ENCODE measurements at regions not wholly inside any gene's neighbourhood (a gene's known extent, or its start where the extent isn't known, plus 50 kb on each side); places are given as distances from the start of the nearest gene placed in this dataset.
"Not testable (repeated sequence)": the region's sequence is repeated elsewhere in the genome, so short reads cannot be mapped to it uniquely, and the experiment has no call there.

GRCh38 chrX:83077606-83078005 is 430.5 kb upstream of the POU3F4 start:
- DNase-seq, result no peak

- no peak for DNase-seq
Observed at GRCh38 chrX:83101961-83102360, 406.1 kb upstream of the POU3F4 start.

GRCh38 chrX:83108278-83108677 is 399.8 kb upstream of the POU3F4 start:
- DNase-seq, result no peak

- DNase-seq, result peak in 1 of 2 experiments; percentile 15
Observed at GRCh38 chrX:83145876-83146275, 362.2 kb upstream of the POU3F4 start.

- no peak for DNase-seq
Observed at GRCh38 chrX:83160096-83160495, 348.0 kb upstream of the POU3F4 start.

GRCh38 chrX:83164063-83164462 is 344.0 kb upstream of the POU3F4 start:
- DNase-seq, result not testable (repeated sequence)

DNA sequence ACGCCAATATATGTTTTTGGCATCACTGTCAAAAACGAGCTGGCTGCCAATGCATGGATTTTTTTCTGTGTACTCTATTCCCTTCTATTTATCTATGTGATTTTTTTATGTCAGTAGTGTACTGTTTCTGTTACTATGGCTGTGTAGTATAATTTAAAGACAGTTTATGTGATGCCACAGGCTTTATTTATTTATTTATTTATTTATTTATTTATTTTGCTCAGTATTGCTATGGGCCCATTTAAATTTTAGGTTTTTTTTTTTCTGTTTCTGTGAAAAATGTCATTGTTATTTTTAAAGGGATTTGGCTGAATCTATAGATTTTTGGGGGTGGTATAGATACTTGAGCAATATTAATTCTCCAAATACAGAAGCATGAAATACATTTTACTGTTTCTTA is 338.4 kb upstream of the POU3F4 start:
- no peak for DNase-seq

- DNase-seq, result no peak
Observed at GRCh38 chrX:83185010-83185409, 323.1 kb upstream of the POU3F4 start.

DNA sequence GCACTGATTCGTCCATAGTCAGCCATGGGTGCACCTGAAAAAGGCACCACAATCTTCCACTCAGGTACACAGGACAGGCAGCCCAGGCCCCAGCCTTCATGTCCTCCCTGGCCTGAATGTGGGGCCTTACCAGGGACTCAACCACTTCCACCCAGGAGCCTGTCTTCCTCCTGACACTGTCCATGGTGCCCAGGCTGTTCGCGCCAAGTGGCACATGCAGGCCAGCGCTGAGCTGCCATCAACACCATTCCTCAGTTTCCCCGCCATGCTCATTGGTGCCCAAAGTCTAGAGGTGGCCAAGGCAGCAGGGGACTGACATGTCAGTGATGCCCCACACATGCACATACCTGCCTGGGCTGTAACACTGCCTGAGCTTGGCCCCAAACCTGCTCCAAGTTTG is 322.2 kb upstream of the POU3F4 start:
- DNase-seq, result no peak

GRCh38 chrX:83186632-83187031 is 321.5 kb upstream of the POU3F4 start:
- no peak for DNase-seq
